Activated T-helper 1 cell treated with anti-CD3 and anti-CD28 coated beads, Interleukin-12 subunit alpha, Interleukin-12 subunit beta, Interleukin-2, Interleukin-4 antibody, amounts not matched to agents 30 ng/mL and 10 ng/mL and 1 ng/mL, durations not matched to agents 14 hours and 24 hours and 36 hours (primary cell): ENCODE measurements at regions not wholly inside any gene's neighbourhood (a gene's known extent, or its start where the extent isn't known, plus 50 kb on each side); places are given as distances from the start of the nearest gene placed in this dataset.
"Not testable (repeated sequence)": the region's sequence is repeated elsewhere in the genome, so short reads cannot be mapped to it uniquely, and the experiment has no call there.

Experiments used
- DNase-seq: peaks from one replicate; pipeline ENCODE4 v3.0.0; 2021; ENCODE audit warnings: low spot score
- H3K27ac Mint-ChIP-seq: one replicate; pipeline ENCODE4 v1.8.0; 2021; ENCODE audit warnings: mild to moderate bottlenecking, mixed read lengths
- H3K27me3 Mint-ChIP-seq: one replicate; pipeline ENCODE4 v1.8.0; 2022; ENCODE audit warnings: mild to moderate bottlenecking, moderate library complexity, mixed read lengths; ENCODE audit not compliant: insufficient read depth
- H3K36me3 Mint-ChIP-seq: one replicate; pipeline ENCODE4 v1.8.0; 2021; ENCODE audit warnings: low read depth, mixed read lengths
- H3K4me1 Mint-ChIP-seq: one replicate; pipeline ENCODE4 v1.8.0; 2021; ENCODE audit warnings: low read depth, mixed read lengths
- H3K4me3 Mint-ChIP-seq: one replicate; pipeline ENCODE4 v1.8.0; 2021; ENCODE audit warnings: mild to moderate bottlenecking, moderate library complexity, mixed read lengths
- H3K9me3 Mint-ChIP-seq: one replicate; pipeline ENCODE4 v1.8.0; 2021; ENCODE audit warnings: mixed read lengths
- intact Hi-C: fragments of 100-400 bp; cut with micrococcal nuclease; formaldehyde crosslinking; loops from one replicate; pipeline ENCODE4 v1.15.1; 2024

DNA sequence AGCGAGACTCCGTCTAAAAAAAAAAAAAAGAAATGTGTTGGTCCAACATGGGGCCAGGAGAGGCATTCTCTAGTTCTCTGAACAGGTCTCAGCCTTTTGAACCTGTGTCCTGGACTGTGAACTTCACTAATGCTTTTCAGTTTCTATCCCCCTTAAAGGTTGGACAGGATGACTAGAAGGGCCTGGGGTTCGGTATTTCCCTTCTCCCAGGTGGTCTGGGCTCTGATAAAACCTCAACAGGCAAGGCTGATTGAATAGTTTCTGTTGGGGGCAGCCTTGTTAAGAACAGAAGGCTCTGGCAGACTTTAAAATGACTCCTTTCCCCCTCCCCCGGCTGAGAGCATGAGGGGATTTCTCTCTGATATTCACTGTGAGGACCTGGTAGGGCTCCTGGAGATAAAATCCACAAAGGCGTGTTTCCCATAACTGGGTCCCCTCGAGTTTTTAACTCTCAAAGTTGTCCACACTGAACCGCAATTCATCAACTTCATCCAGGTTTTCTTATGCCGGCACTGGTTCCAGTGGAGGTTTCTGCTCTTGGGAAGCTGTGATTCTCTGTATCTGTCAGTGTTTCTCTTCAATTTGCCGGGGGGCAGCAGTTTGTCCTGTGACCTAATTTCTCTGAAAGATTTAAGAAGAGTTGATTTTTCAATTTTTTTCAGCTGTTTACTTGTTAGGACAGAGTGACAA, 91.3 kb downstream of the METRNL start:
- H3K36me3 Mint-ChIP-seq: no peaks in the 10 kb centered on the region
- no peak overlapping the region for H3K27ac Mint-ChIP-seq
- H3K4me3 Mint-ChIP-seq: no peak overlapping the region
- no peaks in the 10 kb centered on the region for H3K4me1 Mint-ChIP-seq
- peaks cover 25% of the 10 kb centered on the region for H3K27me3 Mint-ChIP-seq
- intact Hi-C loops: no loop called here
- DNase-seq: no peak
- no peaks in the 10 kb centered on the region for H3K9me3 Mint-ChIP-seq

DNA sequence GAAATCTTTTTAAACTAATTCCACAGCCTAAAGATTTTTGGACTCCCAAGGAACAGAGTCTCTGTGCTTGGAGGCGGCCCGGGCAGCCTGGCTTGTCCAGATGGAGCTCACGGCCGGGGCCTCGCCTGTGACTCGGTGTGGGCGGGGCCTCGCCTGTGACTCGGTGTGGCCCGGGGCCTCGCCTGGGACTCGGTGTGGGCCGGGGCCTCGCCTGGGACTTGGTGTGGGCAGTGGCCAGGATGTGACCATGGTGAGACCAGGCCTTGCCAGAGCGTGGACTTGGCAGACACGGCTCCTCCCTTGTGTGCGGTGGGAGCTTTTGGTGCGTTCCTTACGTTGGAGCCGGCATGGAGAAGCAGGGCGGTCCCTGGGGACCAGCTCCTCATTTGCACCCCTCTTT, 92.3 kb downstream of the METRNL start:
- Mint-ChIP-seq H3K9me3 (no peaks in the 10 kb centered on the region), H3K4me1 (no peaks in the 10 kb centered on the region), H3K4me3 (no peak overlapping the region), H3K36me3 (no peaks in the 10 kb centered on the region), H3K27ac (no peak overlapping the region), H3K27me3 (peaks cover 23% of the 10 kb centered on the region)
- intact Hi-C loops: no loop called here
- DNase-seq: no peak

GRCh38 chr17:83172099-83172498, 92.7 kb downstream of the METRNL start:
- H3K4me3 Mint-ChIP-seq, DNase-seq, H3K36me3 Mint-ChIP-seq, H3K27ac Mint-ChIP-seq, H3K4me1 Mint-ChIP-seq, intact Hi-C loops, H3K9me3 Mint-ChIP-seq: not testable (repeated sequence)
- H3K27me3 Mint-ChIP-seq: peaks cover 23% of the 10 kb centered on the region

GRCh38 chr17:83172646-83173045, 93.2 kb downstream of the METRNL start:
- intact Hi-C loops, H3K27ac Mint-ChIP-seq, H3K36me3 Mint-ChIP-seq, H3K4me1 Mint-ChIP-seq, DNase-seq, H3K4me3 Mint-ChIP-seq, H3K9me3 Mint-ChIP-seq: not testable (repeated sequence)
- peaks cover 19% of the 10 kb centered on the region for H3K27me3 Mint-ChIP-seq

DNA sequence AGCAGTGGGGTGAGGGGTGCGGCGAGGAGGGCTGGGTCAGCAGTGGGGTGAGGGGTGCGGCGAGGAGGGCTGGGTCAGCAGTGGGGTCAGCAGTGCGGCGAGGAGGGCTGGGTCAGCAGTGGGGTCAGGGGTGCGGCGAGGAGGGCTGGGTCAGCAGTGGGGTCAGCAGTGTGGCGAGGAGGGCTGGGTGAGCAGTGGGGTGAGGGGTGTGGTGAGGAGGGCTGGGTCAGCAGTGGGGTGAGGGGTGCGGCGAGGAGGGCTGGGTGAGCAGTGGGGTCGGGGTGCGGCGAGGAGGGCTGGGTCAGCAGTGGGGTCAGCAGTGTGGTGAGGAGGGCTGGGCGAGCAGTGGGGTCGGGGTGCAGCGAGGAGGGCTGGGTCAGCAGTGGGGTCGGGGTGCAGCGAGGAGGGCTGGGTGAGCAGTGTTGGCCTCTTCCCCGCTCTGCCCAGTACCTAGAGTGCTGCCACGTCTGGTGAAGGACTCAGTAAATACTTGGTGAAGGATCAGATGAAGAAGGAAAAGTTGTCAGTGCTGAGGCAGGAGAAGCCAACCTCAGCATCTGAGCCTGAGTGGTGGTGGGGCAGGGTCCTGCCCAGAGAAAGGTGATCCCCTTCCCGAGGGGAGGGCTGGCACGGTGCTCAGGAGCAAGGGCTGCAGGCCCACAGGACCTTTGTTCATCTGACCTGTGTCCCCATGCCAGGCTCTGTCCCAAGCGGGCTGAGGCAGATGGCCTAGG, 93.9 kb downstream of the METRNL start:
- H3K27ac Mint-ChIP-seq, H3K4me3 Mint-ChIP-seq, H3K9me3 Mint-ChIP-seq, H3K36me3 Mint-ChIP-seq, DNase-seq, H3K4me1 Mint-ChIP-seq, intact Hi-C loops: not testable (repeated sequence)
- peaks cover 18% of the 10 kb centered on the region for H3K27me3 Mint-ChIP-seq

DNA sequence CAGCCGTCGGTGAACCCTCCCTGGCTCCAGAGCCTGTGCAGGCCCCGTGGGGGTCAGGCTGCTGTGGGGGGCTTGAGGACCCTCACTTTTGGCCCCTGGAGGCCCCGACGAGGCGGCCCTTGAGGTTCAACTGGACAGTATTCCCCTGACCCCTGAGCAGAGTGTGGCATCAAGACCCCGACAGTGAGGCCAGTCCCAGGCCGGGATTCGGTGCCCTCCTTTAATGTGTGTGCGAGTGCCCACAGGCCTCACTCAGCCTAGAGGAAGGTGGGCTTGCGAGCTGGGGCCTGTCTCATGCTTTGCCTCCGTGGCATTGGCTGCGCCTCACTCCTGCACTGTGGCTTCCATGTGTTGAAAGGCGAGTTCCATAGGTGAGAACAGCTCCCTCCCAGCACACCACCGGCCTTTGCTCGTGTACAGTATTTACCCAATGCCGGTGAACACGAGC, 94.5 kb downstream of the METRNL start:
- Mint-ChIP-seq H3K36me3 (no peaks in the 10 kb centered on the region), H3K9me3 (no peaks in the 10 kb centered on the region), H3K4me3 (no peak overlapping the region), H3K4me1 (no peaks in the 10 kb centered on the region), H3K27ac (no peak overlapping the region), H3K27me3 (peaks cover 17% of the 10 kb centered on the region)
- DNase-seq: no peak
- intact Hi-C loops: no loop called here

- Mint-ChIP-seq H3K36me3 (no peaks in the 10 kb centered on the region), H3K4me3 (no peak overlapping the region), H3K4me1 (no peaks in the 10 kb centered on the region), H3K9me3 (no peaks in the 10 kb centered on the region), H3K27me3 (peaks cover 12% of the 10 kb centered on the region), H3K27ac (no peak overlapping the region)
- DNase-seq: no peak
- intact Hi-C loops: no loop called here
Observed at GRCh38 chr17:83174362-83175118, 95.1 kb downstream of the METRNL start.

DNA sequence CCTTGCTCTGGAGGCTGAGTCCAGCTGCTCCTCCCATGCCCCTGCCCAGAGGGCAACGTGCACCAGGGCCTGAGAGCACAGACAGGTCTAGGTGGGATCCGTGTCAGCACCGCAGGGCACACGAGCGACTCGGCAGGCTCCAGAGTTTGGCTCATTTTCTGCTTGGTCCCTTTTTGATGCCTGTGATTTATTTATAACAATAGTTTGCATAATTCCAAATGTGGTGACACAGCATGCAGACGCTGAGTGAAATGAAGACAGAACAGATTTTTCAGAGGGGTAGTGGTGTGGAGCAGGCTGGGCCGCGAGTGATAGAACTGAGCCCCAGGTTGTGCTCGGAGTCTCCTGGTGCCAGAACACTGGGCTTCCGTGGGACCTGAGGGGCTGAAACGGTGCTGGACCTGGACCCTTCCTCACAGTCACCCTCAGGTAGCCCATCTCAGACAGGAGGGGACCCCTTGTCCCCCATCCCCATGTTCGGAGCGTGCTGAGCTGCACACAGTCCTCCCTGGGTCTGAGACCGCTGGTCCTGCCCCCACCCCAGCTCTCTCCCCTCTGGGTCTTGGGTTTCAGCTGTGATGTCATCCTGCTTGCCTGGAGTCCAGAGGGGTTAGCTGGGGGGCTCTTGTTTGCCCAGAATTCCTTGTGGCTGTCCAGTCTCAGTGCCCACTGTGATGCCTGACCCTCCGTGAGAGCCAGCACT, 95.9 kb downstream of the METRNL start:
- no peak for DNase-seq
- Mint-ChIP-seq H3K4me1 (no peaks in the 10 kb centered on the region), H3K27me3 (peaks cover 10% of the 10 kb centered on the region), H3K4me3 (no peak overlapping the region), H3K27ac (no peak overlapping the region), H3K9me3 (no peaks in the 10 kb centered on the region), H3K36me3 (no peaks in the 10 kb centered on the region)
- intact Hi-C loops: no loop called here

DNA sequence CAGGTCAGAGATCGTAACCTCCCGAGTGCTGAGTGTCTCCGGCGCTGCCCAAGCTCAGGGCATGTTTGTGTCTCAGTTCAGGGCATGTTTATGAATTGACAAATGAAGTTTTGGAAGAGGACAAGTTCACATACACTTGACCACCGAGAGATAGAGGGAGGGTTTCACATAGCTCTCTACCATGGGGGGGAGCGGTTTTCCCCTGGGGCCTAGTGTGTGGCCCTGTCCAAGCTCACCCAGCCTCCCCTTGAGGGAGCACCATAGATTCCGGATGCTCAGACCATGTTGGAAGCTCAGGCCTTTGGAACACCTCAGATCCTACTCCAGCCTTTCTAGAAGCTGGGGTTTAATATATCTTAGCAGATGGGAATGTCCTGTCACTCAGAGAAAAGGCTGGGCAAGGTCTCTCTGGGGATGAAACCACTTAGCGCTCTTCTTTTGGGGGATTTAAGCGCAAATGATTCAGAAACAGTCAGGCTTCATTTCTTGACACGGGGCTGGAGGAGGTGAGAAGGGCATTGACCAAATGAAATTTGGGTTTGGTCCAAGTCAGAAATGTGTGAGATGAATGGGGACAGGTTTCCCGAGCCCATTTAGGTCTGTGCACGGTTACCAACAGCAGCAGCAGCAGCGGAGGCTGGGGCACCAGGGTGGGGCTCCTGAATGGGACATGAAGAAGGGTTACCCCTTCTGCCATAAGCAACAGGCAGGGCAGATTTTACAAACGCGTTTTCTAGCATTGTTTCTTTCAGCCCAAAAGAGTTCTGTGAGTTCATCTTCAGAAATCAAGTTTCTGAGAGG, 96.6 kb downstream of the METRNL start:
- no peak overlapping the region for H3K4me3 Mint-ChIP-seq
- H3K27ac Mint-ChIP-seq: no peak overlapping the region
- no peaks in the 10 kb centered on the region for H3K36me3 Mint-ChIP-seq
- no peak for DNase-seq
- no peaks in the 10 kb centered on the region for H3K9me3 Mint-ChIP-seq
- peaks cover 5% of the 10 kb centered on the region for H3K27me3 Mint-ChIP-seq
- intact Hi-C loops: no loop called here
- no peaks in the 10 kb centered on the region for H3K4me1 Mint-ChIP-seq

- Mint-ChIP-seq H3K36me3 (no peaks in the 10 kb centered on the region), H3K9me3 (no peaks in the 10 kb centered on the region), H3K27ac (no peak overlapping the region), H3K27me3 (no peaks in the 10 kb centered on the region), H3K4me1 (no peaks in the 10 kb centered on the region), H3K4me3 (no peak overlapping the region)
- intact Hi-C loops: no loop called here
- DNase-seq: no peak
Observed at GRCh38 chr17:83176623-83177583, 97.5 kb downstream of the METRNL start.

GRCh38 chr17:83177611-83178532, 98.5 kb downstream of the METRNL start:
- no peaks in the 10 kb centered on the region for H3K27me3 Mint-ChIP-seq
- H3K4me1 Mint-ChIP-seq: no peaks in the 10 kb centered on the region
- H3K4me3 Mint-ChIP-seq: no peak overlapping the region
- no peak for DNase-seq
- no peaks in the 10 kb centered on the region for H3K36me3 Mint-ChIP-seq
- intact Hi-C loops: no loop called here
- no peak overlapping the region for H3K27ac Mint-ChIP-seq
- H3K9me3 Mint-ChIP-seq: no peaks in the 10 kb centered on the region
